ENCODE measurements at regions not wholly inside any gene's neighbourhood (a gene's known extent, or its start where the extent isn't known, plus 50 kb on each side); places are given as distances from the start of the nearest gene placed in this dataset.
A peak's percentile ranks its signal among the peaks of the same experiment; 100 is the strongest.

DNA sequence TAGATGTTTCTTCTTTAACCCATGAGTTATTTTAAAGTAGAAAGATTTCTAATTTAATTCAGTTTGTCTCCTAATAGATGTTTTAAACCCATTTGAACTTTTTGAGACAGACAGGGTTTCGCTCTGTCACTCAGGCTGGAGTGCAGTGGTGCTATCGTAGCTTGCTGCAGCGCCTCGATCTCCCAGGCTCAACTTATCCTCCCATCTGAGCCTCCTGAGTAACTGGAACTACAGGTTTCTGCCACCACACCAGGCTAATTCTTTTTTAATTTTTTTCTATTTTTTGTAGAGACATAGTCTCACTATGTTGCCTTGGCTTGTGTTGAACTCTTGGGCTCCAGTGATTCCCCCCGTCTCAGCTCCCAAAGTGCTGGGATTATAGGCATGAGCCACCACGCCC, 53.0 kb upstream of the RAB18 start:
- Histone ChIP-seq H3K4me3 (no peak overlapping the region), H3K4me1 (replicated peaks in 1 of 2) (no peaks in the 10 kb centered on the region), H3K27ac (no peak overlapping the region)
- WGBS, 10 experiments: 85 to 98% (median 92%) methylated on average over 3 to 6 of the region's 6 CpGs; no CpG with 5 or more reads in 1 of the 10 experiments
- no peak for ATAC-seq (replicated peaks in 6 of 8)
- in situ Hi-C loops (cut with MboI; ENCODE audit: low pct_unique_long_range_greater_than_20kb in 2 of 9, low sequenced_read_pairs in 9 of 9, unreplicated experiment in 9 of 9): no loop called here

- H3K4me3 ChIP-seq: no peak overlapping the region
- ATAC-seq (replicated peaks in 6 of 8): no peak
- H3K4me1 ChIP-seq (replicated peaks in 1 of 2): no peaks in the 10 kb centered on the region
- no peak overlapping the region for H3K27ac ChIP-seq
- in situ Hi-C loops (cut with MboI; ENCODE audit: low pct_unique_long_range_greater_than_20kb in 2 of 9, low sequenced_read_pairs in 9 of 9, unreplicated experiment in 9 of 9): no loop called here
These were observed 53.9 kb upstream of the RAB18 start for GRCh38 chr10:27450225-27450624.

DNA sequence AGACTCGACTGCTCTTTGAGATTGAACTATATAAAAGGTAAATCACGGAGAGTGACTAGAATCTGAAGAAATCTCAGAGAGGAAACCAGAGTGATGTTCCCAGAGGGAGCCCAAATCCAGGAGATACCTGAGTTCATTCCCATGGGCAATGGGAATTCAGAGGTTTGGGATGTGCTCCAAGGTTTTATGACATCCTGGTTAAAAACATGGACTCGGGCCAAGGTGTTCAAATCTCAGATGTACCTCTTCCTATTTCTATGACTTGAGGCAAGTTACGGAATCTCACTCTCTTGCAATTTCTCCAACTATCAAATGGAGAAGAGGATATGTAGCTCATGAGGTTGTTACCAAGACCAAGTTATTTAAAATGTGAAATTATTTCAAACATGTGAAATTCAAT, 54.5 kb upstream of the RAB18 start:
- in situ Hi-C loops (cut with MboI; ENCODE audit: low pct_unique_long_range_greater_than_20kb in 2 of 9, low sequenced_read_pairs in 9 of 9, unreplicated experiment in 9 of 9): loop anchor here in 1 of 9 experiments (25.0 kb wide), 1 partner anchor 788 kb away; no protein-coding TSS in a partner anchor
- Histone ChIP-seq H3K27ac (no peak overlapping the region), H3K4me3 (no peak overlapping the region), H3K4me1 (replicated peaks in 1 of 2) (no peaks in the 10 kb centered on the region)
- 71 to 100% (median 83%) methylated on average over 1 to 4 of the region's 4 CpGs for WGBS, 10 experiments
- ATAC-seq (replicated peaks in 6 of 8): no peak

DNA sequence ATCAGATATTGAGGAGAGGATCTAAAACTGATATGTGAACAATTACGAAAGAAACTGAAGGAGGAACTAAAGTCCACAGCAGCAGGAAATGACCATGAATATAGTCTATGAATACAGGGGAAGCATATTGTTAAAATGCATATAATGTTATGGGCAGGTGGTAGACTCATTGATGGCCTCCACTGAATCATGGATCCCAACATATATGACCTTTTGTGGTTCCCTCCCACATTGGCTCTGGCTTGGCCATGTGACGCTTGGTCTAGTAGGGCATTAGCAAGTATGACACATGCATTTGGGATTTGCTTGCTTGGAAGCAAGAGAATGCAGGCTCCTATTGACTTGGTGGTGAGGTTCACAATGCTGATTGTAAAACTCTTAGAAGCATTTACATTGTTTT, 55.2 kb upstream of the RAB18 start:
- Histone ChIP-seq H3K4me1 (replicated peaks in 1 of 2) (no peaks in the 10 kb centered on the region), H3K27ac (no peak overlapping the region), H3K4me3 (no peak overlapping the region)
- 36 to 100% (median 77%) methylated on average over 1 to 2 of the region's 2 CpGs; no CpG with 5 or more reads in 3 of the 10 experiments for WGBS, 10 experiments
- in situ Hi-C loops (cut with MboI; ENCODE audit: low pct_unique_long_range_greater_than_20kb in 2 of 9, low sequenced_read_pairs in 9 of 9, unreplicated experiment in 9 of 9): loop anchor here in 1 of 9 experiments (25.0 kb wide), 1 partner anchor 788 kb away; no protein-coding TSS in a partner anchor
- ATAC-seq (replicated peaks in 6 of 8): peak in 3 of 8 experiments; percentile 35 to 96 (median 95)

DNA sequence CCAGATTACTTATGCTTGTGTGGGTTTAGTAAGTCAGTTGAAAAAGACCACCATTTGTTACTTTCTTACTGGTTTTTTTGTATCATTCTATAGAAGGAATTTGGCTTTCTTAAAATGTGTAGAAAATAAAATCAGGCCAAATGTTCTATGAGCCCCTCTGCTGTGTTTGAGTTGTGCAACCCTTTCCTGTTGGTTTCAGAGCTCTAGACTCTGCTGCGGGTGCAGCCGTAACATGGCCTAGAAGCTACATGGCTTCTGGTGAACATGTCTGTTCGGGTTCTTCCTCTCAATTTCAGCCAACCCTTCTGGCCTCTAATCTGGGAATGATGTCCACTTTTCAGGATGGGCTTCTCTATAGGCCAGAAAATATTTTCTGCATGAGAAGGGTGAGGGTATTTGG, 56.6 kb upstream of the RAB18 start:
- Histone ChIP-seq H3K4me1 (replicated peaks in 1 of 2) (no peaks in the 10 kb centered on the region), H3K4me3 (no peak overlapping the region), H3K27ac (no peak overlapping the region)
- in situ Hi-C loops (cut with MboI; ENCODE audit: low pct_unique_long_range_greater_than_20kb in 2 of 9, low sequenced_read_pairs in 9 of 9, unreplicated experiment in 9 of 9): loop anchor here in 1 of 9 experiments (25.0 kb wide), 1 partner anchor 790 kb away; no protein-coding TSS in a partner anchor
- 74 to 100% (median 90%) methylated on average over 1 to 3 of the region's 3 CpGs; no CpG with 5 or more reads in 6 of the 10 experiments for WGBS, 10 experiments
- ATAC-seq (replicated peaks in 6 of 8): no peak

- no peaks in the 10 kb centered on the region for H3K4me1 ChIP-seq (replicated peaks in 1 of 2)
- peak in 6 of 8 experiments; percentile 34 to 83 (median 59) for ATAC-seq (replicated peaks in 6 of 8)
- in situ Hi-C loops (cut with MboI; ENCODE audit: low pct_unique_long_range_greater_than_20kb in 2 of 9, low sequenced_read_pairs in 9 of 9, unreplicated experiment in 9 of 9): loop anchor here in 1 of 9 experiments (25.0 kb wide), 1 partner anchor 791 kb away; no protein-coding TSS in a partner anchor
- 0 to 20% (median 0%) methylated on average over 1 to 5 of the region's 5 CpGs; no CpG with 5 or more reads in 1 of the 10 experiments for WGBS, 10 experiments
- no peak overlapping the region for H3K27ac ChIP-seq
- no peak overlapping the region for H3K4me3 ChIP-seq
These were observed 57.8 kb upstream of the RAB18 start for GRCh38 chr10:27446091-27446918.

DNA sequence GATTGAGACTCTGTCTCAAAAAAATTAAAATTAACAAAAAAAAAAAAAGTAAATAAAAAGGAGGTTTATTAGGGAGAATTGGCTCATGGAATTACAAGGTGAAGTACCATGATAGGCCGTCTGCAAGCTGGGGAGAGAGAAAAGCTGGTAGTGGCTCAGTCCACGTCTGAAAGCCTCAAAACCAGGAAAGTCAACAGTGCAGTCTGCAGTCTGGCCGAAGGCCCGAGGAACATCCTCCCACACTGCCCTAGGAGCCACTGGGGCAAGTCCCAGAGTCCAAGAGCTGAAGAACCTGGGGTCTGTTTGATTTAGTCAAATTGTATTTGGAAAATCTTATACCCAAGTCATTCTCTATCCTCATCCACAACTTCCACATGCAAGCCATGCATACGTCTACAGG, 59.0 kb upstream of the RAB18 start:
- Histone ChIP-seq H3K4me1 (replicated peaks in 1 of 2) (no peaks in the 10 kb centered on the region), H3K4me3 (no peak overlapping the region), H3K27ac (no peak overlapping the region)
- in situ Hi-C loops (cut with MboI; ENCODE audit: low pct_unique_long_range_greater_than_20kb in 2 of 9, low sequenced_read_pairs in 9 of 9, unreplicated experiment in 9 of 9): loop anchor here in 1 of 9 experiments (25.0 kb wide), 1 partner anchor 792 kb away; no protein-coding TSS in a partner anchor
- ATAC-seq (replicated peaks in 6 of 8): no peak
- WGBS, 10 experiments: 45 to 100% (median 63%) methylated on average over 1 to 5 of the region's 5 CpGs

GRCh38 chr10:27440478-27440877, 63.6 kb upstream of the RAB18 start:
- Histone ChIP-seq H3K4me3 (no peak overlapping the region), H3K4me1 (replicated peaks in 1 of 2) (no peaks in the 10 kb centered on the region), H3K27ac (no peak overlapping the region)
- 0 to 71% (median 52%) methylated on average over 1 to 2 of the region's 2 CpGs; no CpG with 5 or more reads in 1 of the 10 experiments for WGBS, 10 experiments
- no peak for ATAC-seq (replicated peaks in 6 of 8)
- in situ Hi-C loops (cut with MboI; ENCODE audit: low pct_unique_long_range_greater_than_20kb in 2 of 9, low sequenced_read_pairs in 9 of 9, unreplicated experiment in 9 of 9): loop anchor here in 1 of 9 experiments (25.0 kb wide), 1 partner anchor 797 kb away; no protein-coding TSS in a partner anchor

DNA sequence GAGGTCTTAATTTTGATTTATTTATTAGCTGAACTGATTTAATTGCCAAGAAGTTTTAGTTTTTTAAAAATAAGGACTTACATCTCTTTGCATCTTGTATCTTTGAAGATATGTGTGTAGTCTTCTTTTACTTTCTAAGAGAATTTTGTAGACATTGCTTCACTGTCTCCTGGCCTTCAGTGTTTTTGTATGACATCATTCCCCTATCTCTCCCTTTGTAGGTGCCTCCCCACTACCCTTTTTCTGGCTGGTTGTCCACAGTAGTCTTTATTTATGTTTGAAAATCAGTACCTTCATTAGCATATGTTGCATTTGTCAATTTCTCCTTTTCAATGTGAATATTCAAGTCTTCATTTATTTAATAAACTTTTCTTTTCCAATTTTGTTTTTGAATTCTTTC, 64.1 kb upstream of the RAB18 start:
- Histone ChIP-seq H3K27ac (no peak overlapping the region), H3K4me1 (replicated peaks in 1 of 2) (no peaks in the 10 kb centered on the region), H3K4me3 (no peak overlapping the region)
- no peak for ATAC-seq (replicated peaks in 6 of 8)
- in situ Hi-C loops (cut with MboI; ENCODE audit: low pct_unique_long_range_greater_than_20kb in 2 of 9, low sequenced_read_pairs in 9 of 9, unreplicated experiment in 9 of 9): loop anchor here in 1 of 9 experiments (25.0 kb wide), 1 partner anchor 797 kb away; no protein-coding TSS in a partner anchor

DNA sequence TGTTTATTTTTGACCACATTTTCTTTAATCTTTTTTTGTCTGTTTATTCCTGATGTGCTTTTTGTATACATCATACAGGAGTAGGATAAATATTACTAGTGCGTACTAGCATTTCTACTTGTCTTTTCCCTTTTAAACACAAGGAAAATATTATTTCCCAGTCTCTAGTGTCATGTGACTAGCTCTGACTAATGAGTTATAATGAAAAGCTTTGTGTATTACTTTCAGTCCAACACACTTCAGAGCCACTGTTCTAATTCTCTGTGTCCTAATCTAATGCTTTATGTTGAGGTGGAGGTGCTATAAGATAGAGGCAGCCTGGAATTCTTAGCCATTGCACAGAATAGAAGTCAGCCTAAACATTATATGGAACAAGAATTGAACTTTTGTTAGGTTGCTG, 65.0 kb upstream of the RAB18 start:
- Histone ChIP-seq H3K4me3 (no peak overlapping the region), H3K4me1 (replicated peaks in 1 of 2) (no peaks in the 10 kb centered on the region), H3K27ac (no peak overlapping the region)
- in situ Hi-C loops (cut with MboI; ENCODE audit: low pct_unique_long_range_greater_than_20kb in 2 of 9, low sequenced_read_pairs in 9 of 9, unreplicated experiment in 9 of 9): loop anchor here in 1 of 9 experiments (25.0 kb wide), 1 partner anchor 798 kb away; no protein-coding TSS in a partner anchor
- ATAC-seq (replicated peaks in 6 of 8): no peak
- 56 to 100% (median 93%) methylated on average over 1 of the region's 1 CpG; no CpG with 5 or more reads in 1 of the 10 experiments for WGBS, 10 experiments

GRCh38 chr10:27437775-27438174, 66.3 kb upstream of the RAB18 start:
- ATAC-seq (replicated peaks in 6 of 8): no peak
- Histone ChIP-seq H3K4me3 (no peak overlapping the region), H3K4me1 (replicated peaks in 1 of 2) (no peaks in the 10 kb centered on the region), H3K27ac (no peak overlapping the region)
- in situ Hi-C loops (cut with MboI; ENCODE audit: low pct_unique_long_range_greater_than_20kb in 2 of 9, low sequenced_read_pairs in 9 of 9, unreplicated experiment in 9 of 9): loop anchor here in 1 of 9 experiments (25.0 kb wide), 1 partner anchor 800 kb away; no protein-coding TSS in a partner anchor

DNA sequence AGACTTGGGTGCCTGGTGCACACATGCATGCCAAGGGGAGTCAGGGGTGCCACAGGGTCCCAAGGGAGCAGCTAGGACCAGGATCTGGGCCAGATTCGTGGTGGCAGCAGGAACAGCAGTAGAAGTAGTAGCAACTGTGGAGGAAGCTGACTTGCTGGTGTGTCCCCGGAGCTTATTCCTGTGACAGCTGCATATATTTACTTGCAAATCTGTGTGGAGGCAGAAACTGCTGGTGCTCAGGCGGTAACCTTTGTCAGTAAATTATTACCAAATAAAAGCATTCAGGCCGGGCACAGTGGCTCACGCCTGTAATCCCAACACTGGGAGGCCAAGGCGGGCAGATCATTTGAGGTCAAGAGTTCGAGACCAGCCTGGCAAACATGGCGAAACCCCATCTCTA, 67.4 kb upstream of the RAB18 start:
- 0 to 92% (median 47%) methylated on average over 1 to 8 of the region's 8 CpGs; no CpG with 5 or more reads in 1 of the 10 experiments for WGBS, 10 experiments
- Histone ChIP-seq H3K4me3 (no peak overlapping the region), H3K27ac (no peak overlapping the region), H3K4me1 (replicated peaks in 1 of 2) (no peaks in the 10 kb centered on the region)
- ATAC-seq (replicated peaks in 6 of 8): peak in 5 of 8 experiments; percentile 42 to 71 (median 52)
- in situ Hi-C loops (cut with MboI; ENCODE audit: low pct_unique_long_range_greater_than_20kb in 2 of 9, low sequenced_read_pairs in 9 of 9, unreplicated experiment in 9 of 9): loop anchor here in 1 of 9 experiments (25.0 kb wide), 1 partner anchor 801 kb away; no protein-coding TSS in a partner anchor

GRCh38 chr10:27433976-27434375, 70.1 kb upstream of the RAB18 start:
- no peak for ATAC-seq (replicated peaks in 6 of 8)
- Histone ChIP-seq H3K4me3 (no peak overlapping the region), H3K27ac (no peak overlapping the region), H3K4me1 (replicated peaks in 1 of 2) (no peaks in the 10 kb centered on the region)
- in situ Hi-C loops (cut with MboI; ENCODE audit: low pct_unique_long_range_greater_than_20kb in 2 of 9, low sequenced_read_pairs in 9 of 9, unreplicated experiment in 9 of 9): loop anchor here in 1 of 9 experiments (25.0 kb wide), 1 partner anchor 803 kb away; no protein-coding TSS in a partner anchor
- WGBS, 10 experiments: 34 to 100% (median 84%) methylated on average over 1 to 2 of the region's 2 CpGs
